ENCODE measurements at regions not wholly inside any gene's neighbourhood (a gene's known extent, or its start where the extent isn't known, plus 50 kb on each side); places are given as distances from the start of the nearest gene placed in this dataset.

GRCh38 chr13:47251771-47252170 lies 354.9 kb upstream of the HTR2A start:
- H3K4me3 ChIP-seq, result no peak overlapping the region
- peak overlapping the region; percentile 7 for H3K27ac ChIP-seq
- DNase-seq (ENCODE audit: extremely low spot score in 2 of 2), result no peak
- H3K27me3 ChIP-seq, result no peaks in the 10 kb centered on the region
- TF ChIP-seq CTCF (IDR thresholded peaks at IDR 0.05), result no peak
- TF ChIP-seq POLR2AphosphoS5 (IDR thresholded peaks at IDR 0.05; ENCODE audit: insufficient read depth in 1 of 2, low read depth in 1 of 2), result no peak
- no peak for TF ChIP-seq POLR2A (IDR thresholded peaks at IDR 0.05)
- H3K4me1 ChIP-seq, result peaks cover 4% of the 10 kb centered on the region
- no peaks in the 10 kb centered on the region for H3K36me3 ChIP-seq
- intact Hi-C loops (cut with DNase I), result no loop called here
- no peaks in the 10 kb centered on the region for H3K9me3 ChIP-seq

GRCh38 chr13:47250146-47250545 lies 353.3 kb upstream of the HTR2A start:
- intact Hi-C loops (cut with DNase I), result no loop called here
- H3K4me3 ChIP-seq, result no peak overlapping the region
- H3K27me3 ChIP-seq, result no peaks in the 10 kb centered on the region
- peaks cover 4% of the 10 kb centered on the region for H3K4me1 ChIP-seq
- no peaks in the 10 kb centered on the region for H3K36me3 ChIP-seq
- H3K9me3 ChIP-seq, result no peaks in the 10 kb centered on the region
- no peak for DNase-seq (ENCODE audit: extremely low spot score in 2 of 2)
- TF ChIP-seq POLR2AphosphoS5 (IDR thresholded peaks at IDR 0.05; ENCODE audit: insufficient read depth in 1 of 2, low read depth in 1 of 2), result peak in 1 of 2 donors; percentile 75
- no peak for TF ChIP-seq CTCF (IDR thresholded peaks at IDR 0.05)
- no peak for TF ChIP-seq POLR2A (IDR thresholded peaks at IDR 0.05)
- peak overlapping the region; percentile 53 for H3K27ac ChIP-seq

- H3K27me3 ChIP-seq, result no peaks in the 10 kb centered on the region
- no peaks in the 10 kb centered on the region for H3K9me3 ChIP-seq
- intact Hi-C loops (cut with DNase I), result no loop called here
- no peaks in the 10 kb centered on the region for H3K36me3 ChIP-seq
- no peak for TF ChIP-seq POLR2AphosphoS5 (IDR thresholded peaks at IDR 0.05; ENCODE audit: insufficient read depth in 1 of 2, low read depth in 1 of 2)
- TF ChIP-seq POLR2A (IDR thresholded peaks at IDR 0.05), result no peak
- TF ChIP-seq CTCF (IDR thresholded peaks at IDR 0.05), result no peak
- no peak overlapping the region for H3K4me3 ChIP-seq
- H3K27ac ChIP-seq, result no peak overlapping the region
- DNase-seq (ENCODE audit: extremely low spot score in 2 of 2), result no peak
- H3K4me1 ChIP-seq, result peaks cover 4% of the 10 kb centered on the region
Measured at GRCh38 chr13:47249266-47249665, 352.4 kb upstream of the HTR2A start.

- DNase-seq (ENCODE audit: extremely low spot score in 2 of 2), result no peak
- no peak overlapping the region for H3K4me3 ChIP-seq
- H3K4me1 ChIP-seq, result no peaks in the 10 kb centered on the region
- no peak for TF ChIP-seq CTCF (IDR thresholded peaks at IDR 0.05)
- TF ChIP-seq POLR2A (IDR thresholded peaks at IDR 0.05), result no peak
- TF ChIP-seq POLR2AphosphoS5 (IDR thresholded peaks at IDR 0.05; ENCODE audit: insufficient read depth in 1 of 2, low read depth in 1 of 2), result no peak
- H3K36me3 ChIP-seq, result no peaks in the 10 kb centered on the region
- intact Hi-C loops (cut with DNase I), result no loop called here
- no peaks in the 10 kb centered on the region for H3K27me3 ChIP-seq
- no peaks in the 10 kb centered on the region for H3K9me3 ChIP-seq
- H3K27ac ChIP-seq, result no peak overlapping the region
Measured at GRCh38 chr13:47241446-47241845, 344.6 kb upstream of the HTR2A start.

GRCh38 chr13:47239025-47239424 lies 342.2 kb upstream of the HTR2A start:
- TF ChIP-seq POLR2A (IDR thresholded peaks at IDR 0.05) (no peak), CTCF (IDR thresholded peaks at IDR 0.05) (no peak), POLR2AphosphoS5 (IDR thresholded peaks at IDR 0.05; ENCODE audit: insufficient read depth in 1 of 2, low read depth in 1 of 2) (no peak)
- intact Hi-C loops (cut with DNase I), result no loop called here
- no peak for DNase-seq (ENCODE audit: extremely low spot score in 2 of 2)

More at GRCh38 chr13:47239025-47239424, 342.2 kb upstream of the HTR2A start:
- no peaks in the 10 kb centered on the region for H3K9me3 ChIP-seq
- no peak overlapping the region for H3K4me3 ChIP-seq
- H3K4me1 ChIP-seq, result no peaks in the 10 kb centered on the region
- no peak overlapping the region for H3K27ac ChIP-seq
- no peaks in the 10 kb centered on the region for H3K36me3 ChIP-seq
- H3K27me3 ChIP-seq, result no peaks in the 10 kb centered on the region

Data from vagina (tissue), 2 donors.